Adrenal gland (tissue), 9 donors: ENCODE measurements at regions not wholly inside any gene's neighbourhood (a gene's known extent, or its start where the extent isn't known, plus 50 kb on each side); places are given as distances from the start of the nearest gene placed in this dataset.

Source experiments
- DNase-seq, 7 donors: peaks; one replicate each; pipeline ENCODE4 v3.0.0-alpha.2; 2019 to 2020
- H3K27ac ChIP-seq, 5 donors: fragments of 200-600 bp; sonication (generic) in 4 of 5; 1 replicate in 3 of 5; 2 replicates in 2 of 5; pipeline versions ENCODE4 v1.5.1 to v1.8.0; 2016 to 2020; ENCODE audit warnings: mild to moderate bottlenecking in 1 of 5
- H3K27me3 ChIP-seq: fragments of 200-600 bp; 2 replicates; pipeline ENCODE4 v1.8.0; 2021
- H3K36me3 ChIP-seq, 2 donors: fragments of 200-600 bp; replicated peaks in 1 of 2; 1 replicate in 1 of 2; 2 replicates in 1 of 2; pipeline versions ENCODE4 v1.5.1 to v1.8.0; 2018 to 2022
- H3K4me1 ChIP-seq, 2 donors: fragments of 200-600 bp; replicated peaks in 1 of 2; 1 replicate in 1 of 2; 2 replicates in 1 of 2; pipeline versions ENCODE4 v1.5.1 to v1.8.0; 2018 to 2021
- H3K4me3 ChIP-seq, 4 donors: fragments of 200-600 bp; sonication (generic) in 3 of 4; one replicate each; pipeline ENCODE4 v1.5.1; 2016 to 2018
- H3K9me3 ChIP-seq, 3 donors: fragments of 200-600 bp; sonication (generic) in 1 of 3; replicated peaks in 1 of 3; 1 replicate in 2 of 3; 2 replicates in 1 of 3; pipeline versions ENCODE4 v1.5.1 to v1.8.0; 2016 to 2021
- POLR2A ChIP-seq, 2 donors: fragments of 450-650 bp; IDR thresholded peaks; one replicate each; pipeline ENCODE4 v1.6.1; 2017; ENCODE audit warnings: antibody characterized with exemption in 2 of 2, mild to moderate bottlenecking in 2 of 2, moderate library complexity in 1 of 2
- WGBS, 4 donors: extraction: QIAGEN DNeasy Blood & Tissue Kit in 2 of 4; methylation state at CpG; one replicate each; pipeline versions ENCODE4 v1.1.5 to v1.1.7; 2013 to 2017; 5-methylcytosine and 5-hydroxymethylcytosine counted together
- intact Hi-C, 2 donors: fragments of 100-400 bp; cut with DNase I; formaldehyde crosslinking; loops; one replicate each; pipeline versions ENCODE4 v1.14.1 to v1.15.0; 2022 to 2023
- TF ChIP-seq, protein P1 (sequence below), 6 experiments: fragments of 450-650 bp in 4 of 6; fragments of 200-600 bp in 2 of 6; sonication (generic) in 1 of 6; IDR thresholded peaks; 1 replicate in 5 of 6; 2 replicates in 1 of 6; pipeline versions ENCODE4 v1.5.1 to v1.8.0; 2016 to 2021; ENCODE audit warnings: antibody characterized with exemption in 6 of 6, mild to moderate bottlenecking in 2 of 6, moderate library complexity in 1 of 6
- donor health status: healthy with polysubstance abuse.
- donor health status: Bipolar disorder and iron deficiency.
- donor health status: DM: yes; HTN: yes; CAD: no.
- donor health status: DM: no; HTN: no; CAD: no.
- donor health status: DM: no; HTN: no; CAD: no.

- H3K4me3 ChIP-seq, result no peak overlapping the region
- no peak for TF ChIP-seq POLR2A (IDR thresholded peaks at IDR 0.05)
- TF ChIP-seq, protein P1, sequence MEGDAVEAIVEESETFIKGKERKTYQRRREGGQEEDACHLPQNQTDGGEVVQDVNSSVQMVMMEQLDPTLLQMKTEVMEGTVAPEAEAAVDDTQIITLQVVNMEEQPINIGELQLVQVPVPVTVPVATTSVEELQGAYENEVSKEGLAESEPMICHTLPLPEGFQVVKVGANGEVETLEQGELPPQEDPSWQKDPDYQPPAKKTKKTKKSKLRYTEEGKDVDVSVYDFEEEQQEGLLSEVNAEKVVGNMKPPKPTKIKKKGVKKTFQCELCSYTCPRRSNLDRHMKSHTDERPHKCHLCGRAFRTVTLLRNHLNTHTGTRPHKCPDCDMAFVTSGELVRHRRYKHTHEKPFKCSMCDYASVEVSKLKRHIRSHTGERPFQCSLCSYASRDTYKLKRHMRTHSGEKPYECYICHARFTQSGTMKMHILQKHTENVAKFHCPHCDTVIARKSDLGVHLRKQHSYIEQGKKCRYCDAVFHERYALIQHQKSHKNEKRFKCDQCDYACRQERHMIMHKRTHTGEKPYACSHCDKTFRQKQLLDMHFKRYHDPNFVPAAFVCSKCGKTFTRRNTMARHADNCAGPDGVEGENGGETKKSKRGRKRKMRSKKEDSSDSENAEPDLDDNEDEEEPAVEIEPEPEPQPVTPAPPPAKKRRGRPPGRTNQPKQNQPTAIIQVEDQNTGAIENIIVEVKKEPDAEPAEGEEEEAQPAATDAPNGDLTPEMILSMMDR (IDR thresholded peaks at IDR 0.05), result no peak
Measured at GRCh38 chr11:133749841-133750240, 95.5 kb downstream of the SPATA19 start.

DNA sequence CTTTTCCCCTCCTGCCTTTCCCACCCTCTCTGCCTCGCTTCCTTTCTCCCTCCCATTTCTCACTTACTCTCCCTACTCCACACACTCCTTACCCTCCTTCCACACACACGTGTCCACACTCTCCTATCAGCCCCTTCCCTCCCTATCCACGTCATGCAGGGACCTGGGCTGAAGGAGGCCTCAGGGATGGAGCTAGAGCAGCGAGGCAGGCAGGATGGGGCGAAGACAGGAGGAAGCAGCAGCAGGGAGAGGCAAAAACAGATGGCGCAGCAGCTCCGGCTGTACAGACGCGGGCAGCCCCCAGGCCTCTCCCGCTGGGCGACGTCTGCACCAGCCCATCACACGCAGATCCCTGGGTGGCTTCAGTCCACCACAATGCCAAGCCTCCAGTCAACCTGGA, 97.9 kb downstream of the SPATA19 start:
- H3K36me3 ChIP-seq, result no peaks in the 10 kb centered on the region

More at GRCh38 chr11:133749841-133750240, 95.5 kb downstream of the SPATA19 start:
- Histone ChIP-seq H3K27ac (no peak overlapping the region), H3K36me3 (no peaks in the 10 kb centered on the region), H3K9me3 (no peaks in the 10 kb centered on the region), H3K27me3 (no peaks in the 10 kb centered on the region), H3K4me1 (no peaks in the 10 kb centered on the region)
- DNase-seq, result no peak
- intact Hi-C loops, result no loop called here
- 54 to 77% (median 65%) methylated on average over 1 of the region's 1 CpG for WGBS, 4 donors

DNA sequence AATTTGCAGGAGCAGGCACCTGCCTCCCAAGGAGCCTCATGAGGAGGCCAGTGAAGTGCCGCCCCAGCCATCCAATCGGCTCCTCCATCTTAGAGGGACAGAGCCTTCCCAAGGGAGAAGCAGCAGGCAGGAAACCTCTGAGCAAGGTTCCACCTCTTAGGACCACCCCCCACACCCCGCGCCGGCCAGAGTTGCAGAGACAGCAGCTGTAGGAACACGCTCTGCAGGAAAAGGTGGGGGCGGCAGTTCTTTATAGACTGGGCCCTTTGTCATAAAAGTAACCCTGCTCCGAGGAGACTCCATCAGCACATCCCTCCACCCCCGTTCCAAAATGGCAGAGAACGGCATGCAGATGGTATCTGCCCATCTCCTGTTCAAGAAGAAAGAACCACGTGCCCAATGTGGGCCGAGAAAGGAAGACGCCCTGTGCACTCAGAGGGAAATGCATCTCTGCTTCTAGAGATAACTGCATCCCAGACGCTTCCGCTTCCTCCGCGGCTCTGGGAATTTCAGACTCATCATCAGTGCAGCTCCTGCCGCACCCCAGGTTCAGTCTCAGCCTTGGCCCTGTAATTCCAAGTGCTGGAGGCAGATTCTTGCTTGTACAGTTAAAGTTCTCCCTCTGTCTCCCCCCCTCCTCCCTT, 98.5 kb downstream of the SPATA19 start:
- intact Hi-C loops, result no loop called here
- Histone ChIP-seq H3K36me3 (no peaks in the 10 kb centered on the region), H3K27ac (no peak overlapping the region), H3K4me3 (no peak overlapping the region), H3K9me3 (no peaks in the 10 kb centered on the region), H3K27me3 (no peaks in the 10 kb centered on the region), H3K4me1 (no peaks in the 10 kb centered on the region)
- WGBS, 4 donors, result 60 to 72% (median 64%) methylated on average over 13 to 18 of the region's 18 CpGs
- no peak for DNase-seq
- TF ChIP-seq POLR2A (IDR thresholded peaks at IDR 0.05), result no peak
- TF ChIP-seq, protein P1 (IDR thresholded peaks at IDR 0.05), result no peak

More for the DNA sequence above, 97.9 kb downstream of the SPATA19 start:
- no peak for TF ChIP-seq POLR2A (IDR thresholded peaks at IDR 0.05)
- TF ChIP-seq, protein P1 (IDR thresholded peaks at IDR 0.05), result no peak
- intact Hi-C loops, result no loop called here
- no peak for DNase-seq
- WGBS, 4 donors, result 62 to 79% (median 75%) methylated on average over 10 to 13 of the region's 13 CpGs
- Histone ChIP-seq H3K4me1 (no peaks in the 10 kb centered on the region), H3K9me3 (no peaks in the 10 kb centered on the region), H3K27me3 (no peaks in the 10 kb centered on the region), H3K27ac (no peak overlapping the region), H3K4me3 (no peak overlapping the region)

GRCh38 chr11:133745791-133746190, 99.5 kb downstream of the SPATA19 start:
- Histone ChIP-seq H3K4me3 (no peak overlapping the region), H3K27ac (no peak overlapping the region), H3K9me3 (no peaks in the 10 kb centered on the region), H3K4me1 (no peaks in the 10 kb centered on the region), H3K36me3 (no peaks in the 10 kb centered on the region), H3K27me3 (no peaks in the 10 kb centered on the region)
- DNase-seq, result no peak
- WGBS, 4 donors, result 44 to 51% (median 48%) methylated on average over 4 of the region's 4 CpGs
- intact Hi-C loops, result no loop called here
- no peak for TF ChIP-seq POLR2A (IDR thresholded peaks at IDR 0.05)
- TF ChIP-seq, protein P1 (IDR thresholded peaks at IDR 0.05), result no peak
